WTC11 (cell line): ENCODE measurements at regions not wholly inside any gene's neighbourhood (a gene's known extent, or its start where the extent isn't known, plus 50 kb on each side); places are given as distances from the start of the nearest gene placed in this dataset.

Experiments used
- AFF4 ChIP-seq: sonication (generic); formaldehyde crosslinking; IDR thresholded peaks from 2 replicates; pipeline ENCODE4 v1.8.1; 2023; ENCODE audit warnings: mild to moderate bottlenecking, missing genetic modification reagents, borderline replicate concordance
- ATF3 ChIP-seq: sonication (generic); formaldehyde crosslinking; conservative IDR thresholded peaks from 2 replicates; pipeline ENCODE4 v1.8.1; 2022; ENCODE audit warnings: mild to moderate bottlenecking, missing genetic modification reagents
- CTCF ChIP-seq: fragments of 200-600 bp; IDR thresholded peaks from 2 replicates; pipeline ENCODE4 v1.8.0; 2022; ENCODE audit warnings: antibody characterized with exemption
- GABPB1 ChIP-seq: sonication (generic); formaldehyde crosslinking; IDR thresholded peaks from 2 replicates; pipeline ENCODE4 v1.8.1; 2023; ENCODE audit warnings: mild to moderate bottlenecking, missing genetic modification reagents
- HMGXB4 ChIP-seq: sonication (generic); formaldehyde crosslinking; IDR thresholded peaks from 2 replicates; pipeline ENCODE4 v1.8.1; 2023; ENCODE audit warnings: mild to moderate bottlenecking, moderate library complexity, missing genetic modification reagents
- JUN ChIP-seq: sonication (generic); formaldehyde crosslinking; IDR thresholded peaks from 2 replicates; pipeline ENCODE4 v1.8.0; 2023; ENCODE audit warnings: mild to moderate bottlenecking, missing genetic modification reagents
- MAX ChIP-seq: sonication (generic); formaldehyde crosslinking; IDR thresholded peaks from 2 replicates; pipeline ENCODE4 v1.8.0; 2022; ENCODE audit warnings: mild to moderate bottlenecking, missing genetic modification reagents
- SP1 ChIP-seq: sonication (generic); formaldehyde crosslinking; conservative IDR thresholded peaks from 2 replicates; pipeline ENCODE4 v1.8.1; 2022; ENCODE audit warnings: missing genetic modification reagents
- TCF7 ChIP-seq: sonication (generic); formaldehyde crosslinking; IDR thresholded peaks from 2 replicates; pipeline ENCODE4 v1.8.0; 2022; ENCODE audit warnings: mild to moderate bottlenecking, low read depth, missing genetic modification reagents, moderate library complexity
- TEAD4 ChIP-seq: sonication (generic); formaldehyde crosslinking; IDR thresholded peaks from 2 replicates; pipeline ENCODE4 v1.8.0; 2022; ENCODE audit warnings: mild to moderate bottlenecking, missing genetic modification reagents
- ZBTB43 ChIP-seq: sonication (generic); formaldehyde crosslinking; IDR thresholded peaks from 2 replicates; pipeline ENCODE4 v1.8.1; 2023; ENCODE audit warnings: mild to moderate bottlenecking, missing genetic modification reagents

GRCh38 chr5:148939676-148940075, 113.3 kb downstream of the ADRB2 start:
- TF ChIP-seq GABPB1 (CRISPR knock-in tag) (no peak), MAX (CRISPR knock-in tag) (no peak), CTCF (no peak), ZBTB43 (no peak), AFF4 (CRISPR knock-in tag) (no peak), JUN (CRISPR knock-in tag) (no peak), TCF7 (CRISPR knock-in tag) (no peak), HMGXB4 (CRISPR knock-in tag) (no peak), ATF3 (CRISPR knock-in tag) (no peak), SP1 (CRISPR knock-in tag) (no peak), TEAD4 (no peak)
